ENCODE measurements at regions not wholly inside any gene's neighbourhood (a gene's known extent, or its start where the extent isn't known, plus 50 kb on each side); places are given as distances from the start of the nearest gene placed in this dataset.

DNA sequence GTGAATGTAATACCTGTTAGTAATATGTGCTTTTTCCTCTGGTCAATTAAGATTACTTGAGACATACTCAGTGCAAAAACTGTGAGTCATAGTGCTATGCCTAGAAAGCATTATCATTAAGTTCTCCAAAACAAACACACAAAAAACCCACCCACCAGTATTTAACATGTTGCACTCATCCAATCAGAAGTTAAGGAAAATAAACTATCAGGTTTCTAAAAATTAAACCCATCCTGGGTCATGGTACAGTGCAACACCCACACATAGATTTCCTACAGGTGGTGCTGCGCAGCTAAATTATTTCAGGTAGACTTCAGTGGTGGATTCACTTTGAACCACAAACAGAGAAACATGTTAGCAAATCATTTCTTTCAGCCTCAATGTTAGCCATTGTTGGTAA is 264.4 kb upstream of the VEPH1 start:
- ATAC-seq (ENCODE audit: insufficient read depth, low FRiP score) (no peak), DNase-seq (no peak)
- 97 to 99% methylated on average over 1 of the region's 1 CpG for WGBS, 2 donors
- Histone ChIP-seq H3K4me3 (no peak overlapping the region), H3K36me3 (ENCODE audit: control insufficient read depth in 4 of 4, insufficient read depth in 4 of 4, low read length in 4 of 4) (no peaks in the 10 kb centered on the region), H3K9ac (ENCODE audit: insufficient read depth in 1 of 2, low read length in 2 of 2) (no peak overlapping the region), H3K4me1 (ENCODE audit: control insufficient read depth in 5 of 5, insufficient read depth in 5 of 5, low read length in 5 of 5) (no peaks in the 10 kb centered on the region), H3K27me3 (ENCODE audit: control insufficient read depth in 3 of 3, insufficient read depth in 3 of 3, low read length in 2 of 3) (no peaks in the 10 kb centered on the region), H3K27ac (ENCODE audit: low read depth in 1 of 2, low read length in 1 of 2) (no peak overlapping the region), H3K9me3 (ENCODE audit: control insufficient read depth in 4 of 4, insufficient read depth in 3 of 4, low read length in 3 of 4) (no peaks in the 10 kb centered on the region)
- TF ChIP-seq, protein P1, sequence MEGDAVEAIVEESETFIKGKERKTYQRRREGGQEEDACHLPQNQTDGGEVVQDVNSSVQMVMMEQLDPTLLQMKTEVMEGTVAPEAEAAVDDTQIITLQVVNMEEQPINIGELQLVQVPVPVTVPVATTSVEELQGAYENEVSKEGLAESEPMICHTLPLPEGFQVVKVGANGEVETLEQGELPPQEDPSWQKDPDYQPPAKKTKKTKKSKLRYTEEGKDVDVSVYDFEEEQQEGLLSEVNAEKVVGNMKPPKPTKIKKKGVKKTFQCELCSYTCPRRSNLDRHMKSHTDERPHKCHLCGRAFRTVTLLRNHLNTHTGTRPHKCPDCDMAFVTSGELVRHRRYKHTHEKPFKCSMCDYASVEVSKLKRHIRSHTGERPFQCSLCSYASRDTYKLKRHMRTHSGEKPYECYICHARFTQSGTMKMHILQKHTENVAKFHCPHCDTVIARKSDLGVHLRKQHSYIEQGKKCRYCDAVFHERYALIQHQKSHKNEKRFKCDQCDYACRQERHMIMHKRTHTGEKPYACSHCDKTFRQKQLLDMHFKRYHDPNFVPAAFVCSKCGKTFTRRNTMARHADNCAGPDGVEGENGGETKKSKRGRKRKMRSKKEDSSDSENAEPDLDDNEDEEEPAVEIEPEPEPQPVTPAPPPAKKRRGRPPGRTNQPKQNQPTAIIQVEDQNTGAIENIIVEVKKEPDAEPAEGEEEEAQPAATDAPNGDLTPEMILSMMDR (IDR thresholded peaks at IDR 0.05; ENCODE audit: control extremely low read depth, extremely low read depth) = no peak

DNA sequence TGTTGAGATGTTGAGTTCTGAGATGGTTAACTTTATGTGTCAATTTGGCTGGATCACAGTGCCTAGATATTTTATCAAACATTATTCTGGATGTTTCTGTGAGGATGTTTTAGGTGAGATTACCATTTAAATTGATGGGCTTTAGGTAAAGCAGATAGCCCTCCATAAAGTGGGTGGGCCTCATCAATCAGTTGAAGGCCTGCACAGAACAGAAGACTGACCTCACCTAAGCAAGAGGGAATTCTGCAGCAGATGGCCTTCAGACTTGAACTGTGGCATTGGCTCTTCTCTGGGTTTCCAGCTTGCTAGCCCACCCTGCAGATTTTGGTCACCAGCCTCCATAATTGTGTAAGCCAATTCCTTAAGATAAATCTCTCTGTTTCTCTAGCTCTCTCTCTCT is 260.4 kb upstream of the VEPH1 start:
- no peak overlapping the region for H3K9ac ChIP-seq (ENCODE audit: insufficient read depth in 1 of 2, low read length in 2 of 2)
- no peak overlapping the region for H3K27ac ChIP-seq (ENCODE audit: low read depth in 1 of 2, low read length in 1 of 2)
- H3K4me1 ChIP-seq (ENCODE audit: control insufficient read depth in 5 of 5, insufficient read depth in 5 of 5, low read length in 5 of 5) = no peaks in the 10 kb centered on the region
- no peak for ATAC-seq (ENCODE audit: insufficient read depth, low FRiP score)
- TF ChIP-seq, protein P1 (IDR thresholded peaks at IDR 0.05; ENCODE audit: control extremely low read depth, extremely low read depth) = no peak
- H3K9me3 ChIP-seq (ENCODE audit: control insufficient read depth in 4 of 4, insufficient read depth in 3 of 4, low read length in 3 of 4) = no peaks in the 10 kb centered on the region
- no peaks in the 10 kb centered on the region for H3K36me3 ChIP-seq (ENCODE audit: control insufficient read depth in 4 of 4, insufficient read depth in 4 of 4, low read length in 4 of 4)
- no peak for DNase-seq
- H3K4me3 ChIP-seq = no peak overlapping the region
- no peaks in the 10 kb centered on the region for H3K27me3 ChIP-seq (ENCODE audit: control insufficient read depth in 3 of 3, insufficient read depth in 3 of 3, low read length in 2 of 3)

DNA sequence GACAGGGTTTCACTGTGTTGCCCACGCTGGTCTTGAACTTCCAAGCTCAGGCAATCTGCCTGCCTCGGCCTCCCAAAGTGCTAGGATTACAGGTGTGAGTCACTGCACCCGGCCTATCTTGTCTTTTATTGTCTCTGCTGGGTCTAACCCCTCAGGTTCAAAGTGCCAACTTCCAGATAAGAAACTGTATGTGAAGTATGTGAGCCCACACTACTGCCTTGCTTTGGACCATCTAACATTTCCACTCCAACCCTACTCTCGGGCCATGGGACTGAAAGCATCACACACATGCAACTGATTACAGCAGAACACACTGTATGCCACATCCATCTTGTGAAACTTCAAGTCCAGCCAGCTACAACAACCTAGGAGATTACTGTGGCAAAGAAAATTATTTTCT is 256.1 kb upstream of the VEPH1 start:
- no peak for ATAC-seq (ENCODE audit: insufficient read depth, low FRiP score)
- TF ChIP-seq, protein P1 (IDR thresholded peaks at IDR 0.05; ENCODE audit: control extremely low read depth, extremely low read depth) = no peak
- 67 to 76% methylated on average over 4 of the region's 4 CpGs for WGBS, 2 donors

DNA sequence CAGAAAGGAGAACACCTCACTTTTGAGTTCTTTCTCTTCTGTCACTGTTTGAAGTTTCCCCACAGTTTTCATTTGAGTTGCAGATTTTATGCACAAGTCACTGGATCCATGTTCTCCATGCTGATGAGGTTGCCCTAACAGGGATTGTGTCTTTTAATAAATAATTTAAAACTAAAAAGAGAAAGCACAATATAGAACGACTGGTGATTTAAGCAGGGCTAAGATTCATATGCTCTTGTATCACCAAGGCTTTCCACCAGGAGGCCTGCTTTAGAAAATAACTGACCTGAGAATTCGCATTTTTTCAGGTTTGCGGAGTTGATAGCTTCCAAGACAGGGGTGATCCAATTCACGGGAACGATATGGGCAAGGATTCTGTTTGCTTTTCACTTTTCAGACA is 252.0 kb upstream of the VEPH1 start:
- no peaks in the 10 kb centered on the region for H3K4me1 ChIP-seq (ENCODE audit: control insufficient read depth in 5 of 5, insufficient read depth in 5 of 5, low read length in 5 of 5)
- ATAC-seq (ENCODE audit: insufficient read depth, low FRiP score) = no peak
- no peak overlapping the region for H3K9ac ChIP-seq (ENCODE audit: insufficient read depth in 1 of 2, low read length in 2 of 2)
- no peaks in the 10 kb centered on the region for H3K27me3 ChIP-seq (ENCODE audit: control insufficient read depth in 3 of 3, insufficient read depth in 3 of 3, low read length in 2 of 3)
- no peak for DNase-seq
- no peaks in the 10 kb centered on the region for H3K36me3 ChIP-seq (ENCODE audit: control insufficient read depth in 4 of 4, insufficient read depth in 4 of 4, low read length in 4 of 4)
- no peak overlapping the region for H3K27ac ChIP-seq (ENCODE audit: low read depth in 1 of 2, low read length in 1 of 2)
- TF ChIP-seq, protein P1 (IDR thresholded peaks at IDR 0.05; ENCODE audit: control extremely low read depth, extremely low read depth) = no peak
- peaks cover 0 to 4% (median 0%) of the 10 kb centered on the region in 4 donors for H3K9me3 ChIP-seq (ENCODE audit: control insufficient read depth in 4 of 4, insufficient read depth in 3 of 4, low read length in 3 of 4)
- no peak overlapping the region for H3K4me3 ChIP-seq
- WGBS, 2 donors = 68 to 72% methylated on average over 5 of the region's 5 CpGs

More for the DNA sequence above, 256.1 kb upstream of the VEPH1 start:
- H3K4me3 ChIP-seq = no peak overlapping the region
- H3K9ac ChIP-seq (ENCODE audit: insufficient read depth in 1 of 2, low read length in 2 of 2) = no peak overlapping the region
- H3K27ac ChIP-seq (ENCODE audit: low read depth in 1 of 2, low read length in 1 of 2) = no peak overlapping the region
- no peaks in the 10 kb centered on the region for H3K27me3 ChIP-seq (ENCODE audit: control insufficient read depth in 3 of 3, insufficient read depth in 3 of 3, low read length in 2 of 3)
- no peaks in the 10 kb centered on the region for H3K9me3 ChIP-seq (ENCODE audit: control insufficient read depth in 4 of 4, insufficient read depth in 3 of 4, low read length in 3 of 4)
- no peaks in the 10 kb centered on the region for H3K4me1 ChIP-seq (ENCODE audit: control insufficient read depth in 5 of 5, insufficient read depth in 5 of 5, low read length in 5 of 5)
- DNase-seq = no peak
- no peaks in the 10 kb centered on the region for H3K36me3 ChIP-seq (ENCODE audit: control insufficient read depth in 4 of 4, insufficient read depth in 4 of 4, low read length in 4 of 4)

Measured in lung (tissue), 11 donors.